ENCODE measurements at regions not wholly inside any gene's neighbourhood (a gene's known extent, or its start where the extent isn't known, plus 50 kb on each side); places are given as distances from the start of the nearest gene placed in this dataset.

DNA sequence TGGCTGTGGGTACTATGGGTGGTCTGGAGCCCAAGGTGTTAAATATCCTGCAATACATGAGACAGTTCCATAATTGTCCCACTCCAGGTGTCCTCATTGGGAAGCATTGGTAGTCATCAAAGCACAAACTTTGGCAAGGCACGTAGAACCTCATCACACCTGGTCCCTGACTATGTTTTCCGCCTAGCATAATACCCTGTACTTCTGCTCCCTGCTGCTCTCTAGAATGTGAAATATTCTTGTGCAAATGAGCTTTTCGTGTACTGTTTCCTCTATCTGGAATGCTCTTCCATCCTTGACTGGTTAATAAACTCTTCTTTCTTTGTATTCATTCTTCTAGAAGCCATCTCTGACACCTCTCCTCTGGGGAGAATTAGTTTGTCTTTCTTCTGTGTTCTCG lies 103.2 kb downstream of the EBLN2 start:
- Mint-ChIP-seq H3K4me3 (ENCODE audit: unreplicated experiment) (no peak overlapping the region), H3K4me1 (ENCODE audit: insufficient read depth, unreplicated experiment) (no peaks in the 10 kb centered on the region), H3K27ac (ENCODE audit: low read depth, unreplicated experiment) (no peak overlapping the region), H3K9me3 (ENCODE audit: unreplicated experiment) (no peaks in the 10 kb centered on the region), H3K27me3 (ENCODE audit: insufficient read depth, unreplicated experiment) (peaks cover 18% of the 10 kb centered on the region), H3K36me3 (ENCODE audit: insufficient read depth, unreplicated experiment) (no peaks in the 10 kb centered on the region)
- DNase-seq (ENCODE audit: unreplicated experiment), result no peak
- intact Hi-C loops (cut with micrococcal nuclease), result no loop called here
- POLR2A ChIA-PET, result no interaction called here
- CTCF ChIA-PET, result no interaction called here
- no TSS peak for BruUV-seq (replicated peaks)
- TF ChIP-seq, protein P1, sequence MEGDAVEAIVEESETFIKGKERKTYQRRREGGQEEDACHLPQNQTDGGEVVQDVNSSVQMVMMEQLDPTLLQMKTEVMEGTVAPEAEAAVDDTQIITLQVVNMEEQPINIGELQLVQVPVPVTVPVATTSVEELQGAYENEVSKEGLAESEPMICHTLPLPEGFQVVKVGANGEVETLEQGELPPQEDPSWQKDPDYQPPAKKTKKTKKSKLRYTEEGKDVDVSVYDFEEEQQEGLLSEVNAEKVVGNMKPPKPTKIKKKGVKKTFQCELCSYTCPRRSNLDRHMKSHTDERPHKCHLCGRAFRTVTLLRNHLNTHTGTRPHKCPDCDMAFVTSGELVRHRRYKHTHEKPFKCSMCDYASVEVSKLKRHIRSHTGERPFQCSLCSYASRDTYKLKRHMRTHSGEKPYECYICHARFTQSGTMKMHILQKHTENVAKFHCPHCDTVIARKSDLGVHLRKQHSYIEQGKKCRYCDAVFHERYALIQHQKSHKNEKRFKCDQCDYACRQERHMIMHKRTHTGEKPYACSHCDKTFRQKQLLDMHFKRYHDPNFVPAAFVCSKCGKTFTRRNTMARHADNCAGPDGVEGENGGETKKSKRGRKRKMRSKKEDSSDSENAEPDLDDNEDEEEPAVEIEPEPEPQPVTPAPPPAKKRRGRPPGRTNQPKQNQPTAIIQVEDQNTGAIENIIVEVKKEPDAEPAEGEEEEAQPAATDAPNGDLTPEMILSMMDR (IDR thresholded peaks at IDR 0.05; ENCODE audit: unreplicated experiment), result no peak

DNA sequence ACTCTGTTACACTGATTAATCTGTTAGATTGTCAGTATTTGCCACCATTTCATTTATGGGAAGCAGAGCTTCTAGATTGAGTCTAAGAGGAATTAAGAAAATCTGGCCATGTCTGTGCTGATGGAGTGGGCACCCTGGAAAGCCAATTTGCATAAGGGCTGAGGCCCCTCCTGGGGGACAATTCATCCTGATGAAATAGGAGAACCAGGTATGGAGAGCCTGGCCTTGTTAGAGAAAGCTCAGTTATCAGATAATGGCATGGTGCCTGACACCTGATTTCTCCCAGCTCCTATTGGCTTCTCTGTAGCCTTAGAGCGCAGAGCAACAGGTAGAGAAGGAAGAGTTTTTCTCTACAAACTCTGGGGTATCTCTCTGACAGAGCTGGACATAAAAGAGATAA lies 114.2 kb downstream of the EBLN2 start:
- H3K36me3 Mint-ChIP-seq (ENCODE audit: insufficient read depth, unreplicated experiment), result no peaks in the 10 kb centered on the region
- no peak overlapping the region for H3K27ac Mint-ChIP-seq (ENCODE audit: low read depth, unreplicated experiment)
- H3K9me3 Mint-ChIP-seq (ENCODE audit: unreplicated experiment), result no peaks in the 10 kb centered on the region
- intact Hi-C loops (cut with micrococcal nuclease), result no loop called here
- BruUV-seq (replicated peaks), result no TSS peak
- no peaks in the 10 kb centered on the region for H3K4me1 Mint-ChIP-seq (ENCODE audit: insufficient read depth, unreplicated experiment)
- TF ChIP-seq, protein P1 (IDR thresholded peaks at IDR 0.05; ENCODE audit: unreplicated experiment), result no peak
- no peak for DNase-seq (ENCODE audit: unreplicated experiment)
- ChIA-PET CTCF (interaction anchor here (1.0 kb wide), 1 partner anchor 325 kb away, joined by 4 read pairs; no protein-coding TSS in a partner anchor), POLR2A (no interaction called here)
- no peaks in the 10 kb centered on the region for H3K27me3 Mint-ChIP-seq (ENCODE audit: insufficient read depth, unreplicated experiment)
- H3K4me3 Mint-ChIP-seq (ENCODE audit: unreplicated experiment), result no peak overlapping the region

DNA sequence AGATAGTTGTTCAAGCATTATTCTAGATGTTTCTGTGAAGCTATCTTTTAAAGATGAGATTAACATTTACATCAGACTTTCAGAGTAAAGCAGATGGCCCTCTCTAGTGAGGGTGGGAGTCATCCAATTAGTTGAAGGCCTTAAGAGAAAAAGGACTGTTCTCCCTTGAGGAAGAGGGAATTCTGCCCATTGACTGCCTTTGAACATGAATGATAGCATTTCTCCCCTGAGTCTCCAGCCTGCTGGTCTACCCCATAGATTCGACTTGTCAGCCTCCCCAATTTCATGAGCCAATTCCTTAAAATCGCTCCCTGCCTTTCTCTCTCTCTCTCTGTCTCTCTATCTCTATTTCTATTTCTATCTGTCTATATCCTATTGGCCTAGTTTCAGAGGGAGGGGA lies 115.5 kb downstream of the EBLN2 start:
- TF ChIP-seq, protein P1 (IDR thresholded peaks at IDR 0.05; ENCODE audit: unreplicated experiment), result no peak
- no TSS peak for BruUV-seq (replicated peaks)
- H3K27me3 Mint-ChIP-seq (ENCODE audit: insufficient read depth, unreplicated experiment), result no peaks in the 10 kb centered on the region
- H3K4me3 Mint-ChIP-seq (ENCODE audit: unreplicated experiment), result no peak overlapping the region
- DNase-seq (ENCODE audit: unreplicated experiment), result no peak
- CTCF ChIA-PET, result no interaction called here
- H3K36me3 Mint-ChIP-seq (ENCODE audit: insufficient read depth, unreplicated experiment), result no peaks in the 10 kb centered on the region
- H3K9me3 Mint-ChIP-seq (ENCODE audit: unreplicated experiment), result no peaks in the 10 kb centered on the region
- POLR2A ChIA-PET, result no interaction called here
- intact Hi-C loops (cut with micrococcal nuclease), result no loop called here
- no peaks in the 10 kb centered on the region for H3K4me1 Mint-ChIP-seq (ENCODE audit: insufficient read depth, unreplicated experiment)
- H3K27ac Mint-ChIP-seq (ENCODE audit: low read depth, unreplicated experiment), result no peak overlapping the region

DNA sequence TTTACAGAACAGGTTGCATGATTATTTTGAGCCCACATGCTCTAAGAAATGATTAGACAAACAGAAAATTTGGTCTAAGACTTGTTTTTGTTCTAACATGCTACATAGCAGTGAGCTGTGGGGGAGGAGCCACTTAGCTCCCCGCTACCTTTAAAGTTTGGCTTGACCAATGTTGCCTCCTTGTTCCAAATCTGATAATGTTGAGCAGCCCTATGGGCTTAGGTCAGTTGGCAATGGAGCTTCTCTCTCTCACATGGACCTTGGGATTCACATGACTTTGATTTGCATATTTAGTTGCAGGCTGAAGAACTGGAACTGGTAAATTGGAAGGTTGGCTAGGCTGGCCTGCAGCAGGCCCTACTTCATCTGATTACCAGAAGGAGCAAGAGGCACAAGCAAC lies 116.4 kb downstream of the EBLN2 start:
- Mint-ChIP-seq H3K36me3 (ENCODE audit: insufficient read depth, unreplicated experiment) (no peaks in the 10 kb centered on the region), H3K4me1 (ENCODE audit: insufficient read depth, unreplicated experiment) (no peaks in the 10 kb centered on the region), H3K27ac (ENCODE audit: low read depth, unreplicated experiment) (no peak overlapping the region), H3K9me3 (ENCODE audit: unreplicated experiment) (no peaks in the 10 kb centered on the region), H3K4me3 (ENCODE audit: unreplicated experiment) (no peak overlapping the region), H3K27me3 (ENCODE audit: insufficient read depth, unreplicated experiment) (peaks cover 9% of the 10 kb centered on the region)
- intact Hi-C loops (cut with micrococcal nuclease), result no loop called here
- TF ChIP-seq, protein P1 (IDR thresholded peaks at IDR 0.05; ENCODE audit: unreplicated experiment), result no peak
- DNase-seq (ENCODE audit: unreplicated experiment), result no peak
- POLR2A ChIA-PET, result no interaction called here
- BruUV-seq (replicated peaks), result no TSS peak
- CTCF ChIA-PET, result interaction anchor here (0.6 kb wide), 1 partner anchor 33 kb away, joined by 3 read pairs; no protein-coding TSS in a partner anchor
